GM12878 (cell line): ENCODE measurements at regions not wholly inside any gene's neighbourhood (a gene's known extent, or its start where the extent isn't known, plus 50 kb on each side); places are given as distances from the start of the nearest gene placed in this dataset.

Experiments used
- CTCF ChIP-seq, 3 experiments: IDR thresholded peaks in 2 of 3; conservative IDR thresholded peaks in 1 of 3; 2 replicates each; pipeline ENCODE4 v1.5.1; 2011; ENCODE audit warnings: low read depth in 3 of 3, low read length in 3 of 3, mild to moderate bottlenecking in 3 of 3, control low read depth in 2 of 3, moderate library complexity in 2 of 3, inconsistent platforms in 1 of 3, mixed read lengths in 1 of 3; ENCODE audit not compliant: control insufficient read depth in 2 of 3, insufficient read depth in 1 of 3; ENCODE audit errors: extremely low read depth in 1 of 3
- EP300 ChIP-seq, 2 experiments: fragments of 150-350 bp in 1 of 2; IDR thresholded peaks; 2 replicates each; pipeline ENCODE4 v1.6.1; 2011 to 2012; ENCODE audit warnings: low read depth in 2 of 2, low read length in 2 of 2, borderline replicate concordance in 1 of 2, improper control_type of control experiment in 1 of 2, inconsistent platforms in 1 of 2; ENCODE audit not compliant: control insufficient read depth in 1 of 2
- MYB ChIP-seq: fragments of 150-350 bp; IDR thresholded peaks from 2 replicates; pipeline ENCODE4 v1.6.1; 2014; ENCODE audit warnings: mild to moderate bottlenecking, low read depth, low read length, borderline replicate concordance
- NFYA ChIP-seq: IDR thresholded peaks from 2 replicates; pipeline ENCODE4 v1.6.1; 2011; ENCODE audit warnings: low read depth, mild to moderate bottlenecking, low read length, improper control_type of control experiment, borderline replicate concordance
- NFYB ChIP-seq: IDR thresholded peaks from 2 replicates; pipeline ENCODE4 v1.6.1; 2011; ENCODE audit warnings: low read depth, mild to moderate bottlenecking, low read length, improper control_type of control experiment, moderate library complexity; ENCODE audit not compliant: insufficient read depth
- POLR2A ChIP-seq: IDR thresholded peaks from 2 replicates; pipeline ENCODE4 v1.6.1; 2011; ENCODE audit warnings: low read depth, mild to moderate bottlenecking, low read length

GRCh38 chr5:106324356-106324755 lies 1346.4 kb downstream of the EFNA5 start:
- TF ChIP-seq NFYA, result no peak
- TF ChIP-seq NFYB, result no peak
- TF ChIP-seq EP300 (IDR thresholded peaks at IDR 0.05; ENCODE audit: borderline replicate concordance in 1 of 2, control insufficient read depth in 1 of 2, low read depth in 2 of 2, low read length in 2 of 2), result no peak
- no peak for TF ChIP-seq CTCF (IDR thresholded peaks at IDR 0.05 in 2 of 3, conservative IDR thresholded peaks at IDR 0.05 in 1 of 3; ENCODE audit: control insufficient read depth in 2 of 3, extremely low read depth in 1 of 3, insufficient read depth in 1 of 3, low read depth in 3 of 3, low read length in 3 of 3)
- no peak for TF ChIP-seq POLR2A
- no peak for TF ChIP-seq MYB
